ENCODE measurements at regions not wholly inside any gene's neighbourhood (a gene's known extent, or its start where the extent isn't known, plus 50 kb on each side); places are given as distances from the start of the nearest gene placed in this dataset.
"Not testable (repeated sequence)": the region's sequence is repeated elsewhere in the genome, so short reads cannot be mapped to it uniquely, and the experiment has no call there.

DNA sequence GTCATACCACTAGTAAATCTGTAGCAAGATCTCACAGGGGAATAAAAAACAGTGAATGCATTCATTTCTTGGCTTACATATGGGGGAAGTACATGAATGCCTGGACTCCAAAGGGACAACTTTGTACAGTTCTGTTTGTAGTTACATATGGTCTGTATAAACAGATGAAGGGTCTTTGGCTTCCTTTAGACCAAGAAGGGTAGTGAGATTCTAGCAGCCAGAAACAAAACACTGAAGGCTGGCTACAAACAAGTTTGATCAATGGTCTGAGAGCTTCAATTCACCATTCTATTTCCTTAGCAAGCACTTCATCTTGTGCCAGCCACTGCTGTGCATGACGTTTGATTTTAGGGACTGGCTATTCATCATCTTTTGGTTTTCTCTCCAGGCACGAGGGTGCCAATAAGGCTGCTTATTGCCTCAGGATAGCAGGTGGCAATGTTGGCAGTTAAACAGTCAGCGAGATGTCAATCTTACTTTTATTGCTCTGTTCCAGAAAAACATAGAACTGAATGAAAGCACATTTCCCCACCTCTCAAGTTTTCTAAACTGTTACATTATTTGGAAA is 313.7 kb upstream of the COL8A1 start:
- no peaks in the 10 kb centered on the region for H3K9me3 Mint-ChIP-seq
- DNase-seq (ENCODE audit: low spot score) = no peak
- no peaks in the 10 kb centered on the region for H3K27me3 Mint-ChIP-seq (ENCODE audit: low read depth)
- H3K4me3 Mint-ChIP-seq (ENCODE audit: low read depth) = no peak overlapping the region
- H3K27ac Mint-ChIP-seq = no peak overlapping the region
- H3K4me1 Mint-ChIP-seq (ENCODE audit: low read depth) = no peaks in the 10 kb centered on the region
- H3K36me3 Mint-ChIP-seq (ENCODE audit: low read depth) = no peaks in the 10 kb centered on the region
- intact Hi-C loops (cut with micrococcal nuclease) = no loop called here

- DNase-seq (ENCODE audit: low spot score) = no peak
- intact Hi-C loops (cut with micrococcal nuclease) = no loop called here
- no peak overlapping the region for H3K4me3 Mint-ChIP-seq (ENCODE audit: low read depth)
- no peaks in the 10 kb centered on the region for H3K36me3 Mint-ChIP-seq (ENCODE audit: low read depth)
- no peaks in the 10 kb centered on the region for H3K9me3 Mint-ChIP-seq
- no peaks in the 10 kb centered on the region for H3K27me3 Mint-ChIP-seq (ENCODE audit: low read depth)
- no peaks in the 10 kb centered on the region for H3K4me1 Mint-ChIP-seq (ENCODE audit: low read depth)
- H3K27ac Mint-ChIP-seq = no peak overlapping the region
Measured at GRCh38 chr3:99323940-99324339, 314.5 kb upstream of the COL8A1 start.

GRCh38 chr3:99322551-99322950 is 315.8 kb upstream of the COL8A1 start:
- no peaks in the 10 kb centered on the region for H3K4me1 Mint-ChIP-seq (ENCODE audit: low read depth)
- intact Hi-C loops (cut with micrococcal nuclease) = no loop called here

GRCh38 chr3:99321261-99321660 is 317.1 kb upstream of the COL8A1 start:
- H3K4me3 Mint-ChIP-seq (ENCODE audit: low read depth) = no peak overlapping the region
- no peaks in the 10 kb centered on the region for H3K36me3 Mint-ChIP-seq (ENCODE audit: low read depth)
- H3K27ac Mint-ChIP-seq = no peak overlapping the region
- DNase-seq (ENCODE audit: low spot score) = no peak
- H3K9me3 Mint-ChIP-seq = no peaks in the 10 kb centered on the region
- intact Hi-C loops (cut with micrococcal nuclease) = no loop called here
- no peaks in the 10 kb centered on the region for H3K4me1 Mint-ChIP-seq (ENCODE audit: low read depth)
- no peaks in the 10 kb centered on the region for H3K27me3 Mint-ChIP-seq (ENCODE audit: low read depth)

More at GRCh38 chr3:99322551-99322950, 315.8 kb upstream of the COL8A1 start:
- no peak for DNase-seq (ENCODE audit: low spot score)
- Mint-ChIP-seq H3K27me3 (ENCODE audit: low read depth) (no peaks in the 10 kb centered on the region), H3K27ac (no peak overlapping the region), H3K36me3 (ENCODE audit: low read depth) (no peaks in the 10 kb centered on the region), H3K9me3 (no peaks in the 10 kb centered on the region), H3K4me3 (ENCODE audit: low read depth) (no peak overlapping the region)

DNA sequence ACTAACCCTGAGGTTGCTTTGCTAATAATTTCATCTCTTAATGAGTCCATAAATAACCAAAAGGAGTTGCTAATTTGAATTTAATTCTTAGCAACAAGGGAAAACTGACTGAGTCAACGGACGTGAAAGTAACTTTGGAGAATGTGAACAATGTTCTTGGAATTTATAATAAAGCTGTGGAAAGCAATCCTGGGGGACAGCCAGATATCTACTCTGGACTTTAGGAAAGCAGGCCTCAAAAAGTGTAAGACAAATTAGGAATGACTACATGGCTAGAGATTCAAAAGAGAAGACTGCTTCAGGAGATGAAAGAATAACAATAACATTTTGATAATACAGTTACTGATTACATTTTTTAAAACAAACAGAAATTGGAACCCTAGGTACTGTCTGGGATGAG is 318.4 kb upstream of the COL8A1 start:
- Mint-ChIP-seq H3K4me3 (ENCODE audit: low read depth) (no peak overlapping the region), H3K36me3 (ENCODE audit: low read depth) (no peaks in the 10 kb centered on the region), H3K9me3 (no peaks in the 10 kb centered on the region), H3K27ac (no peak overlapping the region), H3K27me3 (ENCODE audit: low read depth) (no peaks in the 10 kb centered on the region), H3K4me1 (ENCODE audit: low read depth) (no peaks in the 10 kb centered on the region)
- DNase-seq (ENCODE audit: low spot score) = no peak
- intact Hi-C loops (cut with micrococcal nuclease) = no loop called here

DNA sequence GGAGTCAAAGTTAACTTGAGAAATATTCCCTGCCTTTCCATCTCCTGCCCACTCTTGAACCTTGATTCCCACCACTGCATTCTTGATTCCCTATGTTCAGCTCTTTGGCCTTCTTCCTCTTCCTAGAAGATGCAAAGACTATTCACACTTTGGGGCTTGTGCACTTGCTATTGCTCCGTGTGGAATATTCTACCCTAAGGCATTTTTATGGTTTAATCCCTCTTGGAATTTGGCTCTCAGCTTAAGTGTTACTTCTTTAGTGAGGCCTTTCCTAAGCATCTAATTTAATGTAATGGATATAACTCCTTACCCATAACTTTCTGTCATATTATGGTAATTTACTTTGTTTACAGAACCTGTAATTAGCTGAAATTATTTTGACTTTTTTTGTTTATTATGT is 318.9 kb upstream of the COL8A1 start:
- DNase-seq (ENCODE audit: low spot score) = no peak
- no peaks in the 10 kb centered on the region for H3K4me1 Mint-ChIP-seq (ENCODE audit: low read depth)

GRCh38 chr3:99317201-99317600 is 321.2 kb upstream of the COL8A1 start:
- Mint-ChIP-seq H3K27ac (no peak overlapping the region), H3K4me3 (ENCODE audit: low read depth) (no peak overlapping the region), H3K27me3 (ENCODE audit: low read depth) (no peaks in the 10 kb centered on the region), H3K9me3 (no peaks in the 10 kb centered on the region), H3K36me3 (ENCODE audit: low read depth) (no peaks in the 10 kb centered on the region), H3K4me1 (ENCODE audit: low read depth) (no peaks in the 10 kb centered on the region)
- intact Hi-C loops (cut with micrococcal nuclease) = no loop called here
- DNase-seq (ENCODE audit: low spot score) = no peak

More for the DNA sequence above, 318.9 kb upstream of the COL8A1 start:
- no peaks in the 10 kb centered on the region for H3K9me3 Mint-ChIP-seq
- no peaks in the 10 kb centered on the region for H3K36me3 Mint-ChIP-seq (ENCODE audit: low read depth)
- intact Hi-C loops (cut with micrococcal nuclease) = no loop called here
- no peak overlapping the region for H3K4me3 Mint-ChIP-seq (ENCODE audit: low read depth)
- no peaks in the 10 kb centered on the region for H3K27me3 Mint-ChIP-seq (ENCODE audit: low read depth)
- H3K27ac Mint-ChIP-seq = no peak overlapping the region

- H3K27me3 Mint-ChIP-seq (ENCODE audit: low read depth) = no peaks in the 10 kb centered on the region
- H3K4me1 Mint-ChIP-seq (ENCODE audit: low read depth) = no peaks in the 10 kb centered on the region
- H3K36me3 Mint-ChIP-seq (ENCODE audit: low read depth) = no peaks in the 10 kb centered on the region
- no peak overlapping the region for H3K27ac Mint-ChIP-seq
- no peak overlapping the region for H3K4me3 Mint-ChIP-seq (ENCODE audit: low read depth)
- DNase-seq (ENCODE audit: low spot score) = no peak
- intact Hi-C loops (cut with micrococcal nuclease) = no loop called here
- H3K9me3 Mint-ChIP-seq = peaks cover 4% of the 10 kb centered on the region
Measured at GRCh38 chr3:99315896-99316295, 322.5 kb upstream of the COL8A1 start.

- peaks cover 17% of the 10 kb centered on the region for H3K9me3 Mint-ChIP-seq
Measured at GRCh38 chr3:99313485-99313884, 324.9 kb upstream of the COL8A1 start.

DNA sequence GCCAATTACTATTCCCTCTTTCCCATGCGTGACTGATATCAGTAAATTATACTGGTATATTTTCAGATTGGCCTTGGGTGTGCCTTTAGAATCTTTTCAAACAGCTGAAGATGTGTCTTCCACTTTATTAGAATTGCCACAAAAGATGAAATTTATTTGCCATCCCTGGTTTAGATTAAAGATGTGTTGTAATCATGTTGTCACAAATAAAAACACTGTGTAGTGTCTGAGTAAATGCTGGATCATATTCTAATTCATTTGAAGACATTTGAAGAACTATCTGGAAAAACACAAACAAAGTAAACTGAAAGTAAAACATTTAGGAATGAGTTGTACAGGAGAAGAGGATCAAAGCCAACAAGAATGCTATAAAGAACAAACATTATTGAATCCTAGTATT is 339.7 kb upstream of the COL8A1 start:
- Mint-ChIP-seq H3K27ac (no peak overlapping the region), H3K9me3 (peaks cover 4% of the 10 kb centered on the region), H3K4me1 (ENCODE audit: low read depth) (no peaks in the 10 kb centered on the region), H3K36me3 (ENCODE audit: low read depth) (no peaks in the 10 kb centered on the region), H3K4me3 (ENCODE audit: low read depth) (no peak overlapping the region), H3K27me3 (ENCODE audit: low read depth) (no peaks in the 10 kb centered on the region)
- DNase-seq (ENCODE audit: low spot score) = no peak
- intact Hi-C loops (cut with micrococcal nuclease) = no loop called here

More at GRCh38 chr3:99313485-99313884, 324.9 kb upstream of the COL8A1 start:
- no peak overlapping the region for H3K27ac Mint-ChIP-seq
- H3K4me1 Mint-ChIP-seq (ENCODE audit: low read depth) = no peaks in the 10 kb centered on the region
- H3K4me3 Mint-ChIP-seq (ENCODE audit: low read depth) = no peak overlapping the region
- DNase-seq (ENCODE audit: low spot score) = no peak
- no peaks in the 10 kb centered on the region for H3K27me3 Mint-ChIP-seq (ENCODE audit: low read depth)
- intact Hi-C loops (cut with micrococcal nuclease) = no loop called here
- H3K36me3 Mint-ChIP-seq (ENCODE audit: low read depth) = no peaks in the 10 kb centered on the region

DNA sequence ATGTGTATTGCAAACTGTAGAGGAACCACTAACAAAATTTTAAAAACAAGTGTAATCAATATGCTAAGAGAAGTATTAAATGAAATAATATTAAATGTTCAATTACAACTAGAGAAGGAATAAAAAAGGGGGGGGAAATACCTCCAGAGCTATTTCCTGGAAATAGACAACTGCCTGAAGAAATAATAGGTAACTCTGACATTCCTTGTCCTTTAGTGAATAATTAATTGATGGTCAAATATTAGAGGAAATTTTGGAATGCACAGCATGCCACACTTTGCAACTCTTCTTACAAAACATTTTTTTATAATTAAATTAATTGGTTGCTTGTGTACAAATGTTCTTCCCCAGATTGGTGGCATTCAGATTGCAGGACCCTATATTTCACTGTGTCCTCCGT is 342.6 kb upstream of the COL8A1 start:
- DNase-seq (ENCODE audit: low spot score) = no peak
- Mint-ChIP-seq H3K9me3 (no peaks in the 10 kb centered on the region), H3K36me3 (ENCODE audit: low read depth) (no peaks in the 10 kb centered on the region), H3K4me3 (ENCODE audit: low read depth) (no peak overlapping the region), H3K4me1 (ENCODE audit: low read depth) (no peaks in the 10 kb centered on the region), H3K27me3 (ENCODE audit: low read depth) (no peaks in the 10 kb centered on the region), H3K27ac (no peak overlapping the region)
- intact Hi-C loops (cut with micrococcal nuclease) = no loop called here

GRCh38 chr3:99294092-99294491 is 344.3 kb upstream of the COL8A1 start:
- H3K4me1 Mint-ChIP-seq (ENCODE audit: low read depth); H3K36me3 Mint-ChIP-seq (ENCODE audit: low read depth); DNase-seq (ENCODE audit: low spot score); intact Hi-C loops (cut with micrococcal nuclease); H3K4me3 Mint-ChIP-seq (ENCODE audit: low read depth); H3K9me3 Mint-ChIP-seq; H3K27ac Mint-ChIP-seq; H3K27me3 Mint-ChIP-seq (ENCODE audit: low read depth): not testable (repeated sequence)

DNA sequence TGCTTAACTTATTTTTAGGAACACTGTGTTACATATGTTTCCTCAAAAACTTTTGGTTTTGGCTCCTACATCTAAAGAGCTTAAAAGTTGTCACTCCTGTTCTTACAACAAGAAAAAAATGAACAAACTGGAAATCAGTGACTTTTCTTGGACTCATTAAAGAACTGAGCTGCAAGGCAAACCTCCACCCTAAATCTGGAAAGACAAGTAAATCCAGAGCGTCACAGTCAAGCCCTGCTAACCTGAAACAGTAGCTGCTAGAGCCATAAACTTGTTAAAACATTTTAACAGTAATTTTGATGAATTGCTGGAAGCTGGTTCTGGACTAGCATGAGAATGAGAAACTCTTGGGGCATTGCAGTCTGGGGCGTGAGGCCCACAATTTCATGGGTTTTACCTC is 350.5 kb upstream of the COL8A1 start:
- Mint-ChIP-seq H3K27me3 (ENCODE audit: low read depth) (no peaks in the 10 kb centered on the region), H3K27ac (no peak overlapping the region), H3K9me3 (peaks cover 11% of the 10 kb centered on the region), H3K4me1 (ENCODE audit: low read depth) (no peaks in the 10 kb centered on the region), H3K36me3 (ENCODE audit: low read depth) (no peaks in the 10 kb centered on the region), H3K4me3 (ENCODE audit: low read depth) (no peak overlapping the region)
- DNase-seq (ENCODE audit: low spot score) = no peak
- intact Hi-C loops (cut with micrococcal nuclease) = no loop called here

DNA sequence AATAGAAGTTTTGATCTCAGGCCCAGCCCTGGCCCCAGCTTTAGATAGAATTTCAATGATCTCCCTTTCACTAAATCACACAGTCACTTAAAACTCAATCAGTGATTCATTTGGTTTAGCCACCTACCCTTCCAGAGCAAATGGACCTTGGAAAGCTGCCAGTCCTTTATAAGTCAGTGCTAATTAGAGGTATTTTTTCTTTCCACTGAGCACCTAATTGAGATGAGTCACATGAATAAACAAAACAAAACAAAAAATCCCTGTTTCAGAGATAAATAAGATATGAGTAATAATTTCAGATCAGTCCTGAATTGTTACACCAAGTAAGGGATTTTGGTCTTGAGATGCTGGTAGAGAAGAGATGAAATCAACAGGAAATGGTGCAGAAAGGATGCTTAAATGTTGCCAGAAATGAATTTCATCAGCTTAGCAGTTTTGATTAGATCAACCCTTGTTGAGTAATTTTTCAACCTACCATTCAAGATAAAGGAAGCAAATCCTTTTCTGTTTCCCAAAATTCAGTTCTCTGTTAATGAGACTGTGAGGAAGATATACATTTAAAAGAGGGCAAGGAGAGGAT is 352.0 kb upstream of the COL8A1 start:
- no peak for DNase-seq (ENCODE audit: low spot score)
- H3K36me3 Mint-ChIP-seq (ENCODE audit: low read depth) = no peaks in the 10 kb centered on the region
- no peak overlapping the region for H3K27ac Mint-ChIP-seq
- H3K4me3 Mint-ChIP-seq (ENCODE audit: low read depth) = no peak overlapping the region
- intact Hi-C loops (cut with micrococcal nuclease) = no loop called here
- no peaks in the 10 kb centered on the region for H3K27me3 Mint-ChIP-seq (ENCODE audit: low read depth)
- H3K9me3 Mint-ChIP-seq = peaks cover 11% of the 10 kb centered on the region
- H3K4me1 Mint-ChIP-seq (ENCODE audit: low read depth) = no peaks in the 10 kb centered on the region

All from activated T-helper 2 cell treated with anti-CD3 and anti-CD28 coated beads, Interferon-gamma antibody, Interleukin-2, Interleukin-4, amounts not matched to agents 10 μg/mL and 5 μg/mL and 100 μg/mL, durations not matched to agents 14 hours and 24 hours and 36 hours (primary cell).